Neural crest cell (in vitro differentiated cells): ENCODE measurements at regions not wholly inside any gene's neighbourhood (a gene's known extent, or its start where the extent isn't known, plus 50 kb on each side); places are given as distances from the start of the nearest gene placed in this dataset.

Source experiments
- DNase-seq: peaks from one replicate; pipeline ENCODE4 v3.0.0; 2021; ENCODE audit warnings: low read depth, mixed read lengths, low spot score
- H3K27ac Mint-ChIP-seq: one replicate; pipeline ENCODE4 v1.8.0; 2021; ENCODE audit warnings: mild to moderate bottlenecking, mixed read lengths; ENCODE audit not compliant: unreplicated experiment
- H3K27me3 Mint-ChIP-seq: 2 replicates; pipeline ENCODE4 v1.8.0; 2021; ENCODE audit warnings: low read depth, mild to moderate bottlenecking, mixed read lengths
- H3K36me3 Mint-ChIP-seq: 2 replicates; pipeline ENCODE4 v1.8.0; 2021; ENCODE audit warnings: low read depth, mild to moderate bottlenecking, mixed read lengths
- H3K4me1 Mint-ChIP-seq: 2 replicates; pipeline ENCODE4 v1.8.0; 2021; ENCODE audit warnings: mixed read lengths
- H3K4me3 Mint-ChIP-seq: one replicate; pipeline ENCODE4 v1.8.0; 2021; ENCODE audit warnings: mild to moderate bottlenecking, mixed read lengths
- H3K9me3 Mint-ChIP-seq: 2 replicates; pipeline ENCODE4 v1.8.0; 2021; ENCODE audit warnings: mixed read lengths
- CTCF ChIP-seq: fragments of 200-600 bp; sonication (generic); conservative IDR thresholded peaks from 2 replicates; pipeline ENCODE4 v1.5.0; 2021; ENCODE audit warnings: antibody characterized with exemption, mild to moderate bottlenecking

DNA sequence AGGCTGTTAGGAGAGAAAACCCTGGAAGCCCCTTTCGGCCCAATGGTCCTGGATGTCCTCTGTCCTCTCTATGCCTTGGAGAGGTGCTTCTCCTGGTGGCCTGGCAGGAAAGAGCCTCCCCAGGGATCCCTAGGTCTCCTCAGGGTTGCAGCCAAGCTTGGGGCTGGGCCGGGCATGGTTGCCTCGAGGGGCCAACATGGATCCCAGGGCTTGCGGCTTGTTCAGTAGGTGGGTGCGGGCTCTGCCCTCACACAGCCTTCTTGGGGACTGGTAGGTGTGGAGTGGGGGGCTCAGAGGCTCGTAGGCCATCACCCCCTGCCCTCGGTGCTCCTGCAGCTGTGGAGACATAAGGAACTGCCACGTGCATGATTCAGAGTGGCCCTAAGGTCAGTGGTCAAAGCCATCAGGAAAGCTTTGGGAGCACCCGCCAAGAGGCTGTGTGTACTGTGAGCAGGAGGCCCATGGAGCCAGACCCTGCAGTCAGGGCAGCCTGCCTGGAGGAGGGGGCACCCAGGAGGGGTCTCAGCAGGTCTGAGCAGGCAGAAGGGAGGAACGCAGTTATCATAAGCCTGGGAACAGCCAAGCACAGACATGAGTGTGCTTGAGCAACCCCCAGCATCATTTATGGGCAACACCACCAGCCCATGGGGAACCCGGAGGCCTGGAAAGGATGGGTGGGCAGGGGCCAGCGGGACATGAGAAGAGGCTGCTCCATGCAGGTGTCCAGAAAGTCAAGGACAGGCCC, 231.0 kb downstream of the GLI2 start:
- no peak for TF ChIP-seq CTCF
- DNase-seq, result no peak
- Mint-ChIP-seq H3K27me3 (no peaks in the 10 kb centered on the region), H3K4me3 (no peak overlapping the region), H3K36me3 (peaks cover 9% of the 10 kb centered on the region), H3K27ac (no peak overlapping the region), H3K4me1 (peaks cover 4% of the 10 kb centered on the region), H3K9me3 (no peaks in the 10 kb centered on the region)

- H3K27me3 Mint-ChIP-seq, result no peaks in the 10 kb centered on the region
- peaks cover 12% of the 10 kb centered on the region for H3K36me3 Mint-ChIP-seq
- H3K4me3 Mint-ChIP-seq, result no peak overlapping the region
- no peak for DNase-seq
- TF ChIP-seq CTCF, result no peak
- no peaks in the 10 kb centered on the region for H3K9me3 Mint-ChIP-seq
- peaks cover 4% of the 10 kb centered on the region for H3K4me1 Mint-ChIP-seq
- H3K27ac Mint-ChIP-seq, result no peak overlapping the region
Observed at GRCh38 chr2:120968307-120969015, 232.8 kb downstream of the GLI2 start.

DNA sequence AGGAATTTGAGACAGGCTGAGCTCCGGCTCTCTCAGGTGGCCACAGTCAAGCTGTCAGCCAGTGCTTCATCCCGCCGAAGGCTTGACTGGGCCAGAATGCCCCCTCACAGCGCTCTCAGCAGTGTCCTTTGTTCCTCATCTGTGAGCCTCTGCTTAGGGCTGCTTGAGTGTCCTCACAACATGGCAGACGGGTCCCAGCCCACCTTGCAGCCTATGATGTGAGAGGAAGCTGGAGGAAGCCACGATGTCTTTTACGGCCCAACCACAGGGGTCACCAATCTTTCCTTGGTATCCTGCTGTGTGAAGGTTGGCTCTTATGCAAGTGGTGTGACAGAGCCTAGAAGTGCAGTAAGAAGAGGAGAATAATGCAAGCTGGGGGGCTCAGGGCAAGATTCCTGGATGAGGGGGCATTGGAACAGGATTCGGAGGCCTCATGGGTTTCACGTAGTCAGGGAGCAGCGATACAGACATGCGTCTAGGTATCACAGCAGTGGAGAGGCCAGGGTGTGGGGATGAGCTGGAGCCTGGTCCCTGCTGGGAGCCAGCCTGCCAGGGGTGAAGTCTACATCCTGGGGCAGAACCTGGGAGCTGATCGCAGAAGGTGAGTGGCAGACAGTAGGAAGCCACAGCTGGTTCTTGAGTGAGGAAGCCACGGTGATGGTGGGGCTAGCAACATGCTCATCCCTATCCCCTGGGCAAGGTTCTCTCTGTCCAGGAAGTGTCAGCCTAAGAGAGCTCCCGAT, 234.1 kb downstream of the GLI2 start:
- TF ChIP-seq CTCF, result no peak
- no peaks in the 10 kb centered on the region for H3K9me3 Mint-ChIP-seq
- peaks cover 4% of the 10 kb centered on the region for H3K4me1 Mint-ChIP-seq
- peaks cover 12% of the 10 kb centered on the region for H3K36me3 Mint-ChIP-seq
- no peaks in the 10 kb centered on the region for H3K27me3 Mint-ChIP-seq
- peak overlapping the region; percentile 73 for H3K27ac Mint-ChIP-seq
- DNase-seq, result no peak
- no peak overlapping the region for H3K4me3 Mint-ChIP-seq

GRCh38 chr2:120971866-120972265, 236.2 kb downstream of the GLI2 start:
- H3K36me3 Mint-ChIP-seq, result peaks cover 12% of the 10 kb centered on the region
- no peak overlapping the region for H3K27ac Mint-ChIP-seq
- H3K9me3 Mint-ChIP-seq, result no peaks in the 10 kb centered on the region
- H3K27me3 Mint-ChIP-seq, result no peaks in the 10 kb centered on the region
- no peak overlapping the region for H3K4me3 Mint-ChIP-seq
- DNase-seq, result no peak
- H3K4me1 Mint-ChIP-seq, result peaks cover 4% of the 10 kb centered on the region
- no peak for TF ChIP-seq CTCF

DNA sequence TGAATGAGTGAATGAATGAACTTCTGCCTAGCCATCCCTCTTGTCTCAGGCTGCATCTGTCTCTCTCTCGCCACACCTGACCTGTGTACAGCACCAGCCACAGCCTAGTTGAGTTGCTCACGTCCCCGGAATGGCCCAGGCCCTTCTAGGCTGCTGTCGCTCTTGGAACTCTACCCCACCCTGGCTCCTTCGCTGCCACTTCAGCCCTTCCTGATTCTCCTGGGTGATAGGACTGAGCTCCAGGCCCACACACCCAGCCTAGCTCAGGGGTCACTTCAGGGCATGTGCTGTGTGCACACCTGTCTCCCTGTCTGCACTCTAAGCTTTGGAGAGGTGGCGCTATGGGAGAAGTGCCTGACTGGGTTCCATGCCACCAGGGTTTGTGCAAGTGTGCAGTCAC, 236.6 kb downstream of the GLI2 start:
- Mint-ChIP-seq H3K27ac (peak overlapping the region; percentile 32), H3K36me3 (peaks cover 12% of the 10 kb centered on the region), H3K4me1 (peaks cover 4% of the 10 kb centered on the region), H3K27me3 (no peaks in the 10 kb centered on the region), H3K4me3 (no peak overlapping the region), H3K9me3 (no peaks in the 10 kb centered on the region)
- DNase-seq, result no peak
- TF ChIP-seq CTCF, result no peak
